ENCODE measurements at regions not wholly inside any gene's neighbourhood (a gene's known extent, or its start where the extent isn't known, plus 50 kb on each side); places are given as distances from the start of the nearest gene placed in this dataset.

DNA sequence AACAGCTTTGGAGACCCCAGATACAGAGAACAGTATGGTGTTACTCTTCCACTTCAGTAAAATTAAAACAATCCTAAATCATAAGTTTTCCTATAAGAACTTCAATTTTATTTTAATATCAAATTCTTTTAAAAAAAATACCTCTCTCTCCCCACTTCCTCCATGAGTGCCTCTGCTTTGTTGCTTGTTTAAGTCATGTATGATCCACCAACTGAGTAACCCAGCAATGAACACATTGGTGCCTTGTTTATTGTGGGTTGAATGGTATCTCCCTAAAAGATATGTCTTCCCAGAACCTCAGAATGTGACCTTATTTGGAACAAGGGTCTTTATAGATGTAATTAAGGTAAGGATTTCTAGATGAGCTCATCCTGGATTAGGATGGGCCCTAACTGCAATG lies 143.5 kb upstream of the EGLN3 start:
- TF ChIP-seq EZH2phosphoT487 (IDR thresholded peaks at IDR 0.05; ENCODE audit: low read depth) = no peak
- TF ChIP-seq, protein P1, sequence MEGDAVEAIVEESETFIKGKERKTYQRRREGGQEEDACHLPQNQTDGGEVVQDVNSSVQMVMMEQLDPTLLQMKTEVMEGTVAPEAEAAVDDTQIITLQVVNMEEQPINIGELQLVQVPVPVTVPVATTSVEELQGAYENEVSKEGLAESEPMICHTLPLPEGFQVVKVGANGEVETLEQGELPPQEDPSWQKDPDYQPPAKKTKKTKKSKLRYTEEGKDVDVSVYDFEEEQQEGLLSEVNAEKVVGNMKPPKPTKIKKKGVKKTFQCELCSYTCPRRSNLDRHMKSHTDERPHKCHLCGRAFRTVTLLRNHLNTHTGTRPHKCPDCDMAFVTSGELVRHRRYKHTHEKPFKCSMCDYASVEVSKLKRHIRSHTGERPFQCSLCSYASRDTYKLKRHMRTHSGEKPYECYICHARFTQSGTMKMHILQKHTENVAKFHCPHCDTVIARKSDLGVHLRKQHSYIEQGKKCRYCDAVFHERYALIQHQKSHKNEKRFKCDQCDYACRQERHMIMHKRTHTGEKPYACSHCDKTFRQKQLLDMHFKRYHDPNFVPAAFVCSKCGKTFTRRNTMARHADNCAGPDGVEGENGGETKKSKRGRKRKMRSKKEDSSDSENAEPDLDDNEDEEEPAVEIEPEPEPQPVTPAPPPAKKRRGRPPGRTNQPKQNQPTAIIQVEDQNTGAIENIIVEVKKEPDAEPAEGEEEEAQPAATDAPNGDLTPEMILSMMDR (IDR thresholded peaks at IDR 0.05; ENCODE audit: low read depth, low read length) = no peak
- Histone ChIP-seq H3K9ac (ENCODE audit: low read length) (no peak overlapping the region), H3K79me2 (ENCODE audit: low read length) (no peaks in the 10 kb centered on the region), H3K9me3 (ENCODE audit: insufficient read depth, low read length) (no peaks in the 10 kb centered on the region), H4K20me1 (ENCODE audit: insufficient read depth, low read length) (no peaks in the 10 kb centered on the region), H3K27me3 (ENCODE audit: low read depth, low read length) (no peaks in the 10 kb centered on the region), H3K36me3 (replicated peaks; ENCODE audit: low read depth, low read length) (no peaks in the 10 kb centered on the region), H3K4me3 (ENCODE audit: low read length) (no peak overlapping the region), H3K4me2 (ENCODE audit: low read length) (no peak overlapping the region), H2AFZ (ENCODE audit: low read depth, low read length) (no peak overlapping the region), H3K4me1 (ENCODE audit: low read length) (peaks cover 10% of the 10 kb centered on the region), H3K27ac (ENCODE audit: low read length) (no peak overlapping the region)

DNA sequence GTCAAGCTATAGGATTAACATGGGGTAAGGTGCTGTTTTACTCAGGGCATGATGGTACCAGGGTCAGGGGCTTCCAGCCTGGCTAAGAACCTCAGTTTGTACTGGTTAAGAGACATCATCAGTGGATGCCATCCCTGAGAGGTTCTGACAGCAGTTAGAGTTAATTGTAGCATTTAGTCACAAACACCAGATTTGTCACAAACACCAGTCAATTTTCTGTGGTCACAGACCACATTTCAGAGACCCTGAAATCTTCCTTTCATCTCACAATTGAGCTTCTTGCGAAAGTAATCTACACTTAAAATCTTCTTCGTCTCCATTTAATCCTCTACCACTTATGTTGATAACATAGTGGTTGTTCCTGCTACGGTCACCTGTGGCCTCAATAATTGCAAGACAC lies 143.0 kb upstream of the EGLN3 start:
- Histone ChIP-seq H3K27ac (ENCODE audit: low read length) (no peak overlapping the region), H3K9ac (ENCODE audit: low read length) (no peak overlapping the region), H3K79me2 (ENCODE audit: low read length) (no peaks in the 10 kb centered on the region), H3K4me3 (ENCODE audit: low read length) (no peak overlapping the region), H4K20me1 (ENCODE audit: insufficient read depth, low read length) (no peaks in the 10 kb centered on the region), H2AFZ (ENCODE audit: low read depth, low read length) (no peak overlapping the region), H3K27me3 (ENCODE audit: low read depth, low read length) (no peaks in the 10 kb centered on the region), H3K4me2 (ENCODE audit: low read length) (no peak overlapping the region), H3K9me3 (ENCODE audit: insufficient read depth, low read length) (no peaks in the 10 kb centered on the region), H3K36me3 (replicated peaks; ENCODE audit: low read depth, low read length) (no peaks in the 10 kb centered on the region), H3K4me1 (ENCODE audit: low read length) (peaks cover 10% of the 10 kb centered on the region)
- TF ChIP-seq, protein P1 (IDR thresholded peaks at IDR 0.05; ENCODE audit: low read depth, low read length) = no peak
- no peak for TF ChIP-seq EZH2phosphoT487 (IDR thresholded peaks at IDR 0.05; ENCODE audit: low read depth)

DNA sequence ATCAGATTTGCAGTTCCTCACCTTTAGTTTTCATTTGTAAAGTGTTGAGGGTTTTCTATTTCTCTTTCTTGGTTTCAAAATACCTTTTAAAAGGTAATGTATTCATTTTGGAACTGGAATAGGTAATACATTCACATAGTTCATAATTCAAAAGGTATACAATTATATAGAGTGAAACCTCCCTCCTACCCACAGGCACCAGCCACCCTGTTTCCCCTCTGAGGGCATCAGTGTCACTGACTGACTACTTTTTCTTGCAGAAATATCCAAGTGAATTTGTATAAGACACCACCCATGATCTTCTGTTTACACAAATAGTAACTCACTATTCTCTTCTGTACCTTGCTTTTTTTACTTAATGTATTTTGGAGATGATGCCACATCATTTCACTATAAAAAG lies 139.6 kb upstream of the EGLN3 start:
- Histone ChIP-seq H3K4me3 (ENCODE audit: low read length) (no peak overlapping the region), H4K20me1 (ENCODE audit: insufficient read depth, low read length) (no peaks in the 10 kb centered on the region), H3K9me3 (ENCODE audit: insufficient read depth, low read length) (no peaks in the 10 kb centered on the region), H3K9ac (ENCODE audit: low read length) (no peak overlapping the region), H2AFZ (ENCODE audit: low read depth, low read length) (no peak overlapping the region), H3K27me3 (ENCODE audit: low read depth, low read length) (no peaks in the 10 kb centered on the region), H3K36me3 (replicated peaks; ENCODE audit: low read depth, low read length) (no peaks in the 10 kb centered on the region), H3K4me2 (ENCODE audit: low read length) (no peak overlapping the region), H3K27ac (ENCODE audit: low read length) (no peak overlapping the region), H3K4me1 (ENCODE audit: low read length) (peaks cover 33% of the 10 kb centered on the region), H3K79me2 (ENCODE audit: low read length) (no peaks in the 10 kb centered on the region)
- TF ChIP-seq, protein P1 (IDR thresholded peaks at IDR 0.05; ENCODE audit: low read depth, low read length) = no peak

DNA sequence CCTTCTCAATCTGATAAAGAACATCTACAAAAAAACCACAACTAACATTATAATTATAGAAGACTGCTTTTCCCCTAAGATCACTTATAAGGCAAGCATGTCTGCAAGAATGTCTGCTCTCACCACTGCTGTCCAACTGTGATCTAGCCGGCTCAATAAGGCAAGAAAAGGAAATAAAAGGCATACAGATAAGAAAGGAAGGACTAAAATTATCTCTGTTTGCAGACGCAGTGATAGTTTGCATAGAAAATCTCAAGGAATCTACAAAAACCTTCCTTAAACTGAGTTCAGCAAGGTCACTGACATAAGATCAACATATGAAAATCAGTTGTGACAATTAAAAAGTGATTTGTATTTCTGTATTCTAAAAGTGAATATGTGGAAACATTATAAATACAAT lies 138.0 kb upstream of the EGLN3 start:
- Histone ChIP-seq H3K27me3 (ENCODE audit: low read depth, low read length) (no peaks in the 10 kb centered on the region), H4K20me1 (ENCODE audit: insufficient read depth, low read length) (no peaks in the 10 kb centered on the region), H3K4me3 (ENCODE audit: low read length) (no peak overlapping the region)

More for the DNA sequence above, 138.0 kb upstream of the EGLN3 start:
- Histone ChIP-seq H3K36me3 (replicated peaks; ENCODE audit: low read depth, low read length) (no peaks in the 10 kb centered on the region), H3K4me1 (ENCODE audit: low read length) (peaks cover 33% of the 10 kb centered on the region), H3K79me2 (ENCODE audit: low read length) (no peaks in the 10 kb centered on the region), H3K9me3 (ENCODE audit: insufficient read depth, low read length) (no peaks in the 10 kb centered on the region), H3K9ac (ENCODE audit: low read length) (no peak overlapping the region), H3K27ac (ENCODE audit: low read length) (no peak overlapping the region), H2AFZ (ENCODE audit: low read depth, low read length) (no peak overlapping the region), H3K4me2 (ENCODE audit: low read length) (no peak overlapping the region)
- TF ChIP-seq EZH2phosphoT487 (IDR thresholded peaks at IDR 0.05; ENCODE audit: low read depth) = no peak
- TF ChIP-seq, protein P1 (IDR thresholded peaks at IDR 0.05; ENCODE audit: low read depth, low read length) = no peak

Data from OCI-LY3 (cell line).